HEK293 (cell line): ENCODE measurements at regions not wholly inside any gene's neighbourhood (a gene's known extent, or its start where the extent isn't known, plus 50 kb on each side); places are given as distances from the start of the nearest gene placed in this dataset.
A peak's percentile ranks its signal among the peaks of the same experiment; 100 is the strongest.

Experiments used
- BCL6B ChIP-seq: fragments of 450-650 bp; formaldehyde crosslinking; IDR thresholded peaks from 2 replicates; pipeline ENCODE4 v1.5.1; 2017; ENCODE audit warnings: missing biosample characterization, missing genetic modification characterization
- GLI2 ChIP-seq: fragments of 450-650 bp; formaldehyde crosslinking; IDR thresholded peaks from 2 replicates; pipeline ENCODE4; 2017; ENCODE audit warnings: missing biosample characterization, missing genetic modification characterization, low read depth, borderline replicate concordance
- IKZF3 ChIP-seq: fragments of 450-650 bp; IDR thresholded peaks from 2 replicates; pipeline ENCODE4 v1.5.0; 2018; ENCODE audit warnings: missing biosample characterization, mild to moderate bottlenecking, missing genetic modification characterization, moderate library complexity
- KLF7 ChIP-seq: fragments of 450-650 bp; formaldehyde crosslinking; IDR thresholded peaks from 2 replicates; pipeline ENCODE4 v1.5.1; 2016; ENCODE audit warnings: missing biosample characterization, missing genetic modification characterization, borderline replicate concordance
- SP3 ChIP-seq: fragments of 450-650 bp; formaldehyde crosslinking; IDR thresholded peaks from 2 replicates; pipeline ENCODE4 v1.5.1; 2016; ENCODE audit warnings: missing biosample characterization, missing genetic modification characterization
- ZBTB20 ChIP-seq: fragments of 450-650 bp; formaldehyde crosslinking; IDR thresholded peaks from 2 replicates; pipeline ENCODE4 v1.5.1; 2016; ENCODE audit warnings: missing biosample characterization, missing genetic modification characterization
- ZBTB26 ChIP-seq: fragments of 450-650 bp; formaldehyde crosslinking; optimal IDR thresholded peaks from 2 replicates; pipeline ENCODE3; 2016; ENCODE audit warnings: missing biosample characterization, mild to moderate bottlenecking, missing genetic modification characterization
- ZIC2 ChIP-seq: fragments of 450-650 bp; formaldehyde crosslinking; IDR thresholded peaks from 2 replicates; pipeline ENCODE4 v1.5.1; 2016; ENCODE audit warnings: missing biosample characterization, missing genetic modification characterization
- ZNF112 ChIP-seq: fragments of 450-650 bp; formaldehyde crosslinking; IDR thresholded peaks from 2 replicates; pipeline ENCODE4 v1.5.0; 2017; ENCODE audit warnings: missing biosample characterization, missing genetic modification characterization
- ZNF121 ChIP-seq: fragments of 450-650 bp; formaldehyde crosslinking; IDR thresholded peaks from 2 replicates; pipeline ENCODE4 v1.5.1; 2016; ENCODE audit warnings: missing biosample characterization, missing genetic modification characterization
- ZNF132 ChIP-seq: fragments of 450-650 bp; formaldehyde crosslinking; IDR thresholded peaks from 2 replicates; pipeline ENCODE4 v1.5.1; 2017; ENCODE audit warnings: missing biosample characterization, missing genetic modification characterization, borderline replicate concordance
- ZNF138 ChIP-seq: fragments of 450-650 bp; formaldehyde crosslinking; IDR thresholded peaks from 2 replicates; pipeline ENCODE4 v1.5.1; 2016; ENCODE audit warnings: missing biosample characterization, missing genetic modification characterization, borderline replicate concordance
- ZNF18 ChIP-seq: fragments of 450-650 bp; formaldehyde crosslinking; IDR thresholded peaks from 2 replicates; pipeline ENCODE4 v1.5.1; 2016; ENCODE audit warnings: missing biosample characterization, missing genetic modification characterization
- ZNF19 ChIP-seq: fragments of 450-650 bp; formaldehyde crosslinking; IDR thresholded peaks from 2 replicates; pipeline ENCODE4; 2016; ENCODE audit warnings: missing biosample characterization, missing genetic modification characterization, low read depth
- ZNF202 ChIP-seq: fragments of 450-650 bp; formaldehyde crosslinking; IDR thresholded peaks from 2 replicates; pipeline ENCODE4 v1.5.1; 2016; ENCODE audit warnings: missing biosample characterization, missing genetic modification characterization, borderline replicate concordance
- ZNF239 ChIP-seq: fragments of 450-650 bp; formaldehyde crosslinking; IDR thresholded peaks from 2 replicates; pipeline ENCODE4 v1.5.1; 2016; ENCODE audit warnings: missing biosample characterization, missing genetic modification characterization
- ZNF266 ChIP-seq: fragments of 450-650 bp; formaldehyde crosslinking; IDR thresholded peaks from 2 replicates; pipeline ENCODE4 v1.5.1; 2016; ENCODE audit warnings: missing biosample characterization, missing genetic modification characterization, low read depth
- ZNF350 ChIP-seq: fragments of 450-650 bp; formaldehyde crosslinking; IDR thresholded peaks from 2 replicates; pipeline ENCODE4 v1.5.0; 2017; ENCODE audit warnings: missing biosample characterization, mild to moderate bottlenecking, missing genetic modification characterization
- ZNF366 ChIP-seq: fragments of 450-650 bp; formaldehyde crosslinking; conservative IDR thresholded peaks from 2 replicates; pipeline ENCODE4 v1.5.1; 2016; ENCODE audit warnings: missing biosample characterization, missing genetic modification characterization
- ZNF394 ChIP-seq: fragments of 450-650 bp; formaldehyde crosslinking; IDR thresholded peaks from 2 replicates; pipeline ENCODE4 v1.5.1; 2016; ENCODE audit warnings: missing biosample characterization, missing genetic modification characterization, mild to moderate bottlenecking, moderate library complexity, borderline replicate concordance
- ZNF423 ChIP-seq: fragments of 450-650 bp; formaldehyde crosslinking; IDR thresholded peaks from 2 replicates; pipeline ENCODE4 v1.5.1; 2016; ENCODE audit warnings: missing biosample characterization, missing genetic modification characterization
- ZNF518A ChIP-seq: fragments of 450-650 bp; formaldehyde crosslinking; conservative IDR thresholded peaks from 2 replicates; pipeline ENCODE4 v1.5.1; 2016; ENCODE audit warnings: low read depth, missing biosample characterization, missing genetic modification characterization
- ZNF544 ChIP-seq: fragments of 450-650 bp; formaldehyde crosslinking; IDR thresholded peaks from 2 replicates; pipeline ENCODE4 v1.5.0; 2017; ENCODE audit warnings: missing biosample characterization, missing genetic modification characterization
- ZNF560 ChIP-seq: fragments of 450-650 bp; formaldehyde crosslinking; IDR thresholded peaks from 2 replicates; pipeline ENCODE4 v1.5.1; 2017; ENCODE audit warnings: missing biosample characterization, missing genetic modification characterization, borderline replicate concordance
- ZNF610 ChIP-seq: fragments of 450-650 bp; formaldehyde crosslinking; IDR thresholded peaks from 2 replicates; pipeline ENCODE4 v1.5.1; 2016; ENCODE audit warnings: missing biosample characterization, missing genetic modification characterization, borderline replicate concordance
- ZNF621 ChIP-seq: fragments of 450-650 bp; formaldehyde crosslinking; IDR thresholded peaks from 2 replicates; pipeline ENCODE4 v1.5.1; 2017; ENCODE audit warnings: missing biosample characterization, missing genetic modification characterization
- TF ChIP-seq, protein P1 (sequence below): fragments of 450-650 bp; formaldehyde crosslinking; IDR thresholded peaks from 2 replicates; pipeline ENCODE4 v1.5.1; 2016; ENCODE audit warnings: missing biosample characterization, missing genetic modification characterization
- TF ChIP-seq, protein P2 (sequence below): sonication (generic); formaldehyde crosslinking; IDR thresholded peaks from 2 replicates; pipeline ENCODE4 v1.8.1; 2022; ENCODE audit warnings: mild to moderate bottlenecking, moderate library complexity, missing genetic modification reagents

- TF ChIP-seq ZNF202 (tag by site-specific recombination) (0 out of 2 replicates have a peak, but pooled peaks have one; percentile 55), ZNF121 (no peak), ZNF18 (tag by site-specific recombination) (no peak), ZNF544 (tag by site-specific recombination) (no peak), ZNF366 (no peak), BCL6B (tag by site-specific recombination) (no peak), ZNF112 (tag by site-specific recombination) (no peak), ZBTB26 (tag by site-specific recombination) (no peak), ZNF423 (tag by site-specific recombination) (no peak), ZNF350 (no peak), SP3 (tag by site-specific recombination) (no peak), ZNF621 (no peak), ZNF610 (no peak), ZNF266 (tag by site-specific recombination) (0 out of 2 replicates have a peak, but pooled peaks have one; percentile 54), ZNF394 (tag by site-specific recombination) (peak; percentile 91), ZNF560 (peak; percentile 74; the same call in 1 of the 2 replicates), IKZF3 (tag by site-specific recombination) (no peak), ZNF239 (tag by site-specific recombination) (no peak), ZNF138 (tag by site-specific recombination) (no peak), ZNF19 (tag by site-specific recombination) (no peak), ZNF132 (tag by site-specific recombination) (no peak), GLI2 (tag by site-specific recombination) (no peak; the same call in 1 of the 2 replicates), ZIC2 (no peak), ZBTB20 (no peak), ZNF518A (tag by site-specific recombination) (peak; percentile 85), KLF7 (tag by site-specific recombination) (no peak)
- TF ChIP-seq, protein P1, sequence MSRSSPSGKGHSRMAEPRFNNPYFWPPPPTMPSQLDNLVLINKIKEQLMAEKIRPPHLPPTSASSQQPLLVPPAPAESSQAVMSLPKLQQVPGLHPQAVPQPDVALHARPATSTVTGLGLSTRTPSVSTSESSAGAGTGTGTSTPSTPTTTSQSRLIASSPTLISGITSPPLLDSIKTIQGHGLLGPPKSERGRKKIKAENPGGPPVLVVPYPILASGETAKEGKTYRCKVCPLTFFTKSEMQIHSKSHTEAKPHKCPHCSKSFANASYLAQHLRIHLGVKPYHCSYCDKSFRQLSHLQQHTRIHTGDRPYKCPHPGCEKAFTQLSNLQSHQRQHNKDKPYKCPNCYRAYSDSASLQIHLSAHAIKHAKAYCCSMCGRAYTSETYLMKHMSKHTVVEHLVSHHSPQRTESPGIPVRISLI (tag by site-specific recombination): no peak
- TF ChIP-seq, protein P2, sequence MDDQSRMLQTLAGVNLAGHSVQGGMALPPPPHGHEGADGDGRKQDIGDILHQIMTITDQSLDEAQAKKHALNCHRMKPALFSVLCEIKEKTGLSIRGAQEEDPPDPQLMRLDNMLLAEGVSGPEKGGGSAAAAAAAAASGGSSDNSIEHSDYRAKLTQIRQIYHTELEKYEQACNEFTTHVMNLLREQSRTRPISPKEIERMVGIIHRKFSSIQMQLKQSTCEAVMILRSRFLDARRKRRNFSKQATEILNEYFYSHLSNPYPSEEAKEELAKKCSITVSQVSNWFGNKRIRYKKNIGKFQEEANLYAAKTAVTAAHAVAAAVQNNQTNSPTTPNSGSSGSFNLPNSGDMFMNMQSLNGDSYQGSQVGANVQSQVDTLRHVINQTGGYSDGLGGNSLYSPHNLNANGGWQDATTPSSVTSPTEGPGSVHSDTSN (CRISPR knock-in tag): no peak
Measured at GRCh38 chr10:105726149-105726548, 1085.1 kb downstream of the SORCS3 start (continued).
